ENCODE measurements at regions not wholly inside any gene's neighbourhood (a gene's known extent, or its start where the extent isn't known, plus 50 kb on each side); places are given as distances from the start of the nearest gene placed in this dataset.
"Not testable (repeated sequence)": the region's sequence is repeated elsewhere in the genome, so short reads cannot be mapped to it uniquely, and the experiment has no call there.

DNA sequence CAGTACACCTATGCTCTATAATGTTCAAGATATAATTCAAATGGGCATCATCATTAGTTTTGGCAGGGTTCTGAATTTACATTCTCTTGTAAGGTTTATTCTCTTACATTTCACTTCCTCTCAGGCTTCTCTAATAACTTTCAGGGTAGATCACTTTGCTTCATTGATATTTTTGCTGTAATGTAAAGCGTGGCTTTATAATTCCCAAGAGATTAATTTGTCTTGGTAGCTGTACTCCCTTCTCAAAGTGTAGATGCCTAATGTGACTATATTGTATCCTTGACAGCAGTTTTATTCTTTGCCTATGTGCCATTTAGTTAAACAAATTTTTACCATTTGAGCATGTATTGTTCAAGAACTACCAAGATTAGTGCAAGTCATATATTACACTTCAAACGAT lies 889.1 kb downstream of the TAF11L14 start:
- TF ChIP-seq EP300 (IDR thresholded peaks at IDR 0.05) (no peak), POLR2A (IDR thresholded peaks at IDR 0.05) (no peak), POLR2AphosphoS5 (IDR thresholded peaks at IDR 0.05) (no peak)
- TF ChIP-seq, protein P1, sequence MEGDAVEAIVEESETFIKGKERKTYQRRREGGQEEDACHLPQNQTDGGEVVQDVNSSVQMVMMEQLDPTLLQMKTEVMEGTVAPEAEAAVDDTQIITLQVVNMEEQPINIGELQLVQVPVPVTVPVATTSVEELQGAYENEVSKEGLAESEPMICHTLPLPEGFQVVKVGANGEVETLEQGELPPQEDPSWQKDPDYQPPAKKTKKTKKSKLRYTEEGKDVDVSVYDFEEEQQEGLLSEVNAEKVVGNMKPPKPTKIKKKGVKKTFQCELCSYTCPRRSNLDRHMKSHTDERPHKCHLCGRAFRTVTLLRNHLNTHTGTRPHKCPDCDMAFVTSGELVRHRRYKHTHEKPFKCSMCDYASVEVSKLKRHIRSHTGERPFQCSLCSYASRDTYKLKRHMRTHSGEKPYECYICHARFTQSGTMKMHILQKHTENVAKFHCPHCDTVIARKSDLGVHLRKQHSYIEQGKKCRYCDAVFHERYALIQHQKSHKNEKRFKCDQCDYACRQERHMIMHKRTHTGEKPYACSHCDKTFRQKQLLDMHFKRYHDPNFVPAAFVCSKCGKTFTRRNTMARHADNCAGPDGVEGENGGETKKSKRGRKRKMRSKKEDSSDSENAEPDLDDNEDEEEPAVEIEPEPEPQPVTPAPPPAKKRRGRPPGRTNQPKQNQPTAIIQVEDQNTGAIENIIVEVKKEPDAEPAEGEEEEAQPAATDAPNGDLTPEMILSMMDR (IDR thresholded peaks at IDR 0.05) = no peak
- DNase-seq (no peak), ATAC-seq (ENCODE audit: low FRiP score in 2 of 2) (no peak)
- Histone ChIP-seq H3K27me3 (no peaks in the 10 kb centered on the region), H3K4me1 (no peaks in the 10 kb centered on the region), H3K4me3 (no peak overlapping the region), H3K9me3 (no peaks in the 10 kb centered on the region), H3K36me3 (no peaks in the 10 kb centered on the region), H3K27ac (no peak overlapping the region)
- WGBS, 2 donors = 76 to 80% methylated on average over 2 of the region's 2 CpGs

DNA sequence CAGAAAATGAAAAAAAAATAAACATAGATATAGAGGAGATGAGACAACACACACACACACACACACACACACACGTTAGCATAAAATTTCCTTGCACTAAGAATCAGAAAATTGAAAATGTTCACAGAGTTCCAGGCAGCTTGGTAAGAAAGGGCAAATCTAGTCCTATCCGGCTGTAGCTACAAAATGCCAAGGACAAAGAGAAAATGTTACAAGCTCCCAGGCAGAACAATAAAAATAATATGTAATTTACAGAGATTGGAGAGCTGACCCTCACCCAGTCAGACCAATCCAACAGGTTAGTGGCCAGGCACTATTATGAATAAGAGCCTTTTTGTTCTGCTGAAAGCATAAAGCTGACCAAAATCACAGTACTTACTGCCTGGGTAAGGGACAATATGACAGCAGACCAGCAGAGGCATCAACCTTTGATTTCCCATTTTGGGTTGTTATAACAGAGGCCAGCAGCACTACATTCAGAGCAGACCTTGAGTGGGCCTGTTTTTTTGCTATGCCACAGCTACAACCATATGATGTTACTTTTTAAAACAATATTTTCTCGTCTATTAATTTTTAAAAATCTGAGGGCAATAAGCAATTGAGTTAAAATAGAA lies 892.6 kb downstream of the TAF11L14 start:
- ATAC-seq (ENCODE audit: low FRiP score in 2 of 2) (no peak), DNase-seq (no peak)
- Histone ChIP-seq H3K27ac (no peak overlapping the region), H3K4me1 (no peaks in the 10 kb centered on the region), H3K4me3 (no peak overlapping the region), H3K9me3 (no peaks in the 10 kb centered on the region), H3K36me3 (no peaks in the 10 kb centered on the region), H3K27me3 (no peaks in the 10 kb centered on the region)
- 67 to 79% methylated on average over 3 of the region's 3 CpGs for WGBS, 2 donors
- no peak for TF ChIP-seq EP300 (IDR thresholded peaks at IDR 0.05)
- TF ChIP-seq, protein P1 (IDR thresholded peaks at IDR 0.05) = no peak

DNA sequence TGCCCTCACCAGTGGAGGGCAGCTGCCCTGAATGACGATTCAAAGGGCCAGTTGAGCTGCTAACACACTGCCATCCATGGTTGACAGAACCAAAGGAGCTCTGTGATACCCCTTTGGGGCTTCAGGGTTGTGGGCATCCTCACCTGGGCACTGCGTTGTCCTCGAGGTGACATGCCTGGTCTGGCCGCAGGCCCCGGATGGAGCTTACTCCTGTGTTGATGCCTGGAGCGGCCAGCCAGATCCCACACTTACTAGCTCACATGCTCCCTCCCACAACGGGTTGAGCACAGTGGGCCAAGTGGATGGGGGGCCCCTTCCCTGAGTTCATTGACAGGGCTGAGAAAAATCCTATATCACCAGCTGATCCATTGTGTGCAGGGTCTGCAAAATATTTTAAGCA lies 898.9 kb downstream of the TAF11L14 start:
- H3K36me3 ChIP-seq = no peaks in the 10 kb centered on the region
- 75 to 78% methylated on average over 5 of the region's 7 CpGs for WGBS, 2 donors
- TF ChIP-seq POLR2AphosphoS5 (IDR thresholded peaks at IDR 0.05) = no peak
- TF ChIP-seq, protein P1 (IDR thresholded peaks at IDR 0.05) = no peak
- no peak for TF ChIP-seq EP300 (IDR thresholded peaks at IDR 0.05)
- no peak for TF ChIP-seq POLR2A (IDR thresholded peaks at IDR 0.05)
- no peak overlapping the region for H3K4me3 ChIP-seq
- no peaks in the 10 kb centered on the region for H3K4me1 ChIP-seq
- no peaks in the 10 kb centered on the region for H3K27me3 ChIP-seq
- H3K9me3 ChIP-seq = no peaks in the 10 kb centered on the region
- DNase-seq = peak in 1 of 2 donors; percentile 16
- peak in 1 of 2 donors; percentile 30 for ATAC-seq (ENCODE audit: low FRiP score in 2 of 2)
- H3K27ac ChIP-seq = no peak overlapping the region

DNA sequence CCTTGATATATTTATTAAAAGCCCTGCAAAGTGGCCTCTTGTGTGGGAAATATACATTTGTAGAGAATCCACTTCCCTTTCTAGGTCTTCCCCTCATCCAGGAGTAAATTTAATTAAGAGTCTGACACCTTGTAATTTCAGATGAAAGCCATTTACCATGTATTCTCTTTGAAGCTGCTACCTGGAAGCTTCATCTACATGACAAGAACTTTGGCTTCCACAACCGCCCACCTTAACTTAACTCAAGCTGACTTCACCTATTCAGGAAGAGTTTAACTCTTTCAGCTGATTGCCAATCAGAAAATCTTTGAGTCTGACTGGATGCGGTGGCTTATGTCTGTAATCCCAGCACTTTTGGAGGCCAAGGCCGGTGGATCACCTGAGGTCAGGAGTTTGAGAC lies 899.9 kb downstream of the TAF11L14 start:
- TF ChIP-seq, protein P1 (IDR thresholded peaks at IDR 0.05) = no peak
- TF ChIP-seq POLR2A (IDR thresholded peaks at IDR 0.05) = no peak
- no peak for TF ChIP-seq POLR2AphosphoS5 (IDR thresholded peaks at IDR 0.05)
- TF ChIP-seq EP300 (IDR thresholded peaks at IDR 0.05) = no peak
- no peak overlapping the region for H3K27ac ChIP-seq
- ATAC-seq (ENCODE audit: low FRiP score in 2 of 2) (no peak), DNase-seq (no peak)
- H3K4me3 ChIP-seq = no peak overlapping the region
- H3K36me3 ChIP-seq = no peaks in the 10 kb centered on the region
- H3K9me3 ChIP-seq = no peaks in the 10 kb centered on the region
- no peaks in the 10 kb centered on the region for H3K27me3 ChIP-seq
- 85 to 86% methylated on average over 3 of the region's 3 CpGs for WGBS, 2 donors
- no peaks in the 10 kb centered on the region for H3K4me1 ChIP-seq

DNA sequence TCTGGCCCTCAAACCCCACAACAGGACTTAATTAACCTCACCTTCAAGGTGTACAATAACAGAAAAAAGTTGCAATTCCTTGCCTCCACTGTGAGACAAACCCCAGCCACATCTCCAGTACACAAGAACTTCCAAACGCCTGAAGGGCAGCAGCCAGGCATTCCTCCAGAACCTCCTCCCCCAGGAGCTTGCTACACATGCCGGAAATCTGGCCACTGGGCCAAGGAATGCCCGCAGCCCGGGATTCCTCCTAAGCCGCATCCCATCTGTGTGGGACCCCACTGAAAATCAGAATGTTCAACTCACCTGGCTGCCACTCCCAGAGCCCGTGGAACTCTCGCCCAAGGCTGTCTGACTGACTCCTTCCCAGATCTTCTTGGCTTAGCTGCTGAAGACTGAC lies 901.5 kb downstream of the TAF11L14 start:
- not testable (repeated sequence) for DNase-seq; H3K36me3 ChIP-seq; ATAC-seq (ENCODE audit: low FRiP score in 2 of 2); H3K4me1 ChIP-seq; H3K27me3 ChIP-seq; H3K4me3 ChIP-seq; H3K27ac ChIP-seq; H3K9me3 ChIP-seq
- WGBS, 2 donors = 89 to 94% methylated on average over 7 of the region's 7 CpGs
